ENCODE measurements at regions not wholly inside any gene's neighbourhood (a gene's known extent, or its start where the extent isn't known, plus 50 kb on each side); places are given as distances from the start of the nearest gene placed in this dataset.

DNA sequence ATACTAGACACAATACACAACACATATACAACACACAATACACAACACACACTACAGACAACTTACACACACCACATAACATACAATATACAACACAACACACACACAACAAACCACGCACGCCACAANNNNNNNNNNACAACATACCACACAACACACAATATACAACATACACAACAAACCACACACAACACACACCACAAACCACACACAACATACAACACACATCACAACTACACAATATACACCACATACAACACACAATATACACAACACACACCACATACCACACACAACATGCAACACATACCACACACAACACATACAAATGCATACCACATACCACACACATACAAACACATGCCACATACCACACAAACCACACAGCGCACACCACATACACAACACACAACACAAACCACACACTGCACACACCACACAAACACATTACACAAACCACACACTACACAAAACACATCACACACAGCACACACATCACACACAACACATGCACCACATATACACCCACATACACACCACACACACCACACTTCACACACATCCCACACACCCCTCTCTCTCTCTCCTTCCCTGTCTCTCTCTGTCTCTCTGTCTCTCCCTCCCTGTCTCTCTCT, 108.3 kb downstream of the ETS2 start:
- no peak overlapping the region for H3K4me3 ChIP-seq (ENCODE audit: low read depth, low read length)
- no peak for TF ChIP-seq CTCF (IDR thresholded peaks at IDR 0.05; ENCODE audit: insufficient read depth, low read depth, low read length, missing control alignments)
- no peak for DNase-seq (ENCODE audit: low read depth)

DNA sequence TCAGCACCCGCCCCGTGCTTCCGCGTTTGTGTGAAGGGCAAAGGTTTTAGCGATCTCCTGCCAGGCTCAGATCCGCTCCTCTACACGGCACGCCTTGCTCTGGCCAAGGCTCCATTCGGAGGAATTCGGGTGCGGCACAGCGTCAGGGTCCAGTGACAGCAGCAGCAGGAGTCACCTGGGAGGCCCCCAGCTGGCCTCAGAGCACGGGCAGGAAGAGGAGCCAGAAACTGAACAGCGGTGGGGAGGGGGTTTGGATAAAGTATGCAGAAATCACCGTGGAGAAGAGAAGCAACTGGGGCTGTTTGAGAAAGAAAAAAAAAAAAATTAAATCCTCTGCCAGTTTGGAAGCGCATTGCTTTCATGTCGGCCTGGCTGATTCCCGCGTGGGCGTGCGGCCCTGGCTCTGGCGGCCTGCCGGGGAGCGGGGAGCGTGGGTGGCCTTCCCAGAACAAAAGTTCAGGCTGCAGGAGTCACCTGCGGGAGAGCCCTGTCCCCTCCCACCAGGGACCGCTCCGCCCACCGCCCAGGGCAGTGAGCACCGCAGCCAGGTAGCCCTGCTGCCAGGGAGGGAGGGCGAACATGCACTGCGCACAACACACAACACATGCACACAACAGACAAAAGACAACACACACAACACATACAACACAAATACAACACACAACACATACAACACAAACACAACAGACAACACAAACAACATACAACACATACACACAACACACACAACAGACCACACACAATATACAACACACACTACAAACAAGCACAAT, 107.6 kb downstream of the ETS2 start:
- no peak for TF ChIP-seq CTCF (IDR thresholded peaks at IDR 0.05; ENCODE audit: insufficient read depth, low read depth, low read length, missing control alignments)
- no peak for DNase-seq (ENCODE audit: low read depth)
- no peak overlapping the region for H3K4me3 ChIP-seq (ENCODE audit: low read depth, low read length)

GRCh38 chr21:38912789-38913119, 107.0 kb downstream of the ETS2 start:
- no peak for TF ChIP-seq CTCF (IDR thresholded peaks at IDR 0.05; ENCODE audit: insufficient read depth, low read depth, low read length, missing control alignments)
- no peak for DNase-seq (ENCODE audit: low read depth)
- no peak overlapping the region for H3K4me3 ChIP-seq (ENCODE audit: low read depth, low read length)

DNA sequence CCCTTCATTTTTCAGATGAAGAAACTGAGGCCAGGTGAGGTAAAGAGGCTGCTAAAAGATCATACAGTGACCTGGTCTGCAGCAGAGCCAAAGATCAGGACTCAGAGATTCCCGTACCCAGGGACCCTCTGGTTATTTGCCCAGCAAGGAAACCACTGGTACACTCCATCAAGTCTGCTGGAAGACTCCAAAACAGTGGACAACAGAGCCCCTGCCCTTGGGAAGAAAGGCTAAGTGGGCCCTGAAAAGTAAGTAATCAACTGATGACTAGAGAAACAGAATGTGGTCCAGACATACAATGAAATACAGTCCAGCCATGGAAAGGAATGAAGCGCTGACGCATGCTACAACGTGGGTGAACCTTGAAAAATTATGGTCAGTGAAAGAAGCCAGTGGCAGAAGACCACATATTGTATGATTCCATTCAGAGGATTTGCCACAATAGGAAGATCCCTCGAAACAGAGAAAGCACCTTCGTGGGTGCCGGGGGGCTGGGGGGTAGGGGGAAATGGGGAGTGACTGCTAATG, 106.4 kb downstream of the ETS2 start:
- no peak for DNase-seq (ENCODE audit: low read depth)
- no peak for TF ChIP-seq CTCF (IDR thresholded peaks at IDR 0.05; ENCODE audit: insufficient read depth, low read depth, low read length, missing control alignments)
- H3K4me3 ChIP-seq (ENCODE audit: low read depth, low read length) = no peak overlapping the region

DNA sequence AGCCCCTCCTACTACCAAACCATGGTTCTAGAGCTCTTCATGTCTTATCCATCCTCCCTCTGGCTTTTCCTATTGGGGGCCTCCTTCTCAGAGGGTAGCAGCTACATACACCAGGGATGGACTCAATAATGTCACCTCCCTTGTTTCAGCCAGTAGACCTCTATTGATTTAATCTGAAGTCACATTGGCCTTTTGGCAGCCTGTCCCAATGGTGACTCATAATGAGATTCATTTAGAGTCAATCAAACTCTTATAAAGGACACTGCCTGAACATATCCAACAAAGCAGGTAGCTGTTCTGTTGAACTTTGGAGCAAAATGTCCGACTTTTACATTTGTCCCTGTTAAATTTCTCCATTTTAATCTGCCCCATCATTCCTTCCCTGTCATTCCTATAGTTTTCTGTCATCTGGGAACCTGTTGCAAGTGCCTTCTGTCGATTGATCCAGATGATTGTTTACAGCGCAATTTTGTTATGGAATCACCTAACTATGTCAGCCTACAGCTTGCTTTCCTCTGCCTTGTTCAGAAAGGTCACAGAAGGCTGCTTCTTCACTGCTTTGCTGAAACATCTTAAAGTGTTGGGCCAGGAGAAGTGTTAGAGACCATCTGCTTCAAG, 105.9 kb downstream of the ETS2 start:
- DNase-seq (ENCODE audit: low read depth) = no peak
- no peak overlapping the region for H3K4me3 ChIP-seq (ENCODE audit: low read depth, low read length)
- TF ChIP-seq CTCF (IDR thresholded peaks at IDR 0.05; ENCODE audit: insufficient read depth, low read depth, low read length, missing control alignments) = no peak

GRCh38 chr21:38910390-38911067, 104.8 kb downstream of the ETS2 start:
- no peak for DNase-seq (ENCODE audit: low read depth)
- no peak for TF ChIP-seq CTCF (IDR thresholded peaks at IDR 0.05; ENCODE audit: insufficient read depth, low read depth, low read length, missing control alignments)
- H3K4me3 ChIP-seq (ENCODE audit: low read depth, low read length) = no peak overlapping the region

Data from GM12865 (cell line).